SH-SY5Y (cell line): ENCODE measurements at regions not wholly inside any gene's neighbourhood (a gene's known extent, or its start where the extent isn't known, plus 50 kb on each side); places are given as distances from the start of the nearest gene placed in this dataset.

Experiments used
- GATA2 ChIP-seq: IDR thresholded peaks from 2 replicates; pipeline ENCODE4 v1.6.1; 2011; ENCODE audit warnings: mild to moderate bottlenecking, low read depth, low read length
- GATA3 ChIP-seq: IDR thresholded peaks from 2 replicates; pipeline ENCODE4 v1.6.1; 2011; ENCODE audit warnings: low read depth, mild to moderate bottlenecking, low read length, moderate library complexity

GRCh38 chr4:107442538-107443111 lies 277.4 kb downstream of the PAPSS1 start:
- TF ChIP-seq GATA3 (no peak), GATA2 (no peak)
